ENCODE measurements at regions not wholly inside any gene's neighbourhood (a gene's known extent, or its start where the extent isn't known, plus 50 kb on each side); places are given as distances from the start of the nearest gene placed in this dataset.

GRCh38 chr2:190809876-190810525 lies 70.6 kb upstream of the GLS start:
- H3K36me3 Mint-ChIP-seq (ENCODE audit: low read depth): no peaks in the 10 kb centered on the region
- H3K4me3 Mint-ChIP-seq: no peak overlapping the region
- H3K4me1 Mint-ChIP-seq (ENCODE audit: low read depth): peaks cover 10% of the 10 kb centered on the region
- DNase-seq (ENCODE audit: low spot score): no peak
- no peaks in the 10 kb centered on the region for H3K27me3 Mint-ChIP-seq (ENCODE audit: low read depth)
- no peaks in the 10 kb centered on the region for H3K9me3 Mint-ChIP-seq
- H3K27ac Mint-ChIP-seq: no peak overlapping the region

- Mint-ChIP-seq H3K36me3 (ENCODE audit: low read depth) (no peaks in the 10 kb centered on the region), H3K27ac (no peak overlapping the region), H3K27me3 (ENCODE audit: low read depth) (no peaks in the 10 kb centered on the region), H3K4me3 (no peak overlapping the region), H3K4me1 (ENCODE audit: low read depth) (peaks cover 10% of the 10 kb centered on the region), H3K9me3 (peaks cover under 1% of the 10 kb centered on the region)
- DNase-seq (ENCODE audit: low spot score): no peak
Measured at GRCh38 chr2:190810981-190811587, 69.5 kb upstream of the GLS start.

GRCh38 chr2:190811811-190812210 lies 68.8 kb upstream of the GLS start:
- Mint-ChIP-seq H3K27ac (no peak overlapping the region), H3K27me3 (ENCODE audit: low read depth) (no peaks in the 10 kb centered on the region), H3K4me1 (ENCODE audit: low read depth) (peaks cover 10% of the 10 kb centered on the region), H3K36me3 (ENCODE audit: low read depth) (no peaks in the 10 kb centered on the region), H3K4me3 (no peak overlapping the region), H3K9me3 (peaks cover 6% of the 10 kb centered on the region)
- no peak for DNase-seq (ENCODE audit: low spot score)

- no peak overlapping the region for H3K4me3 Mint-ChIP-seq
- H3K27ac Mint-ChIP-seq: no peak overlapping the region
- peaks cover 6% of the 10 kb centered on the region for H3K4me1 Mint-ChIP-seq (ENCODE audit: low read depth)
- DNase-seq (ENCODE audit: low spot score): no peak
- no peaks in the 10 kb centered on the region for H3K27me3 Mint-ChIP-seq (ENCODE audit: low read depth)
- peaks cover 12% of the 10 kb centered on the region for H3K9me3 Mint-ChIP-seq
- no peaks in the 10 kb centered on the region for H3K36me3 Mint-ChIP-seq (ENCODE audit: low read depth)
Measured at GRCh38 chr2:190812506-190813294, 67.9 kb upstream of the GLS start.

- no peak for DNase-seq (ENCODE audit: low spot score)
- Mint-ChIP-seq H3K4me3 (no peak overlapping the region), H3K36me3 (ENCODE audit: low read depth) (no peaks in the 10 kb centered on the region), H3K4me1 (ENCODE audit: low read depth) (no peaks in the 10 kb centered on the region), H3K27me3 (ENCODE audit: low read depth) (no peaks in the 10 kb centered on the region), H3K27ac (no peak overlapping the region), H3K9me3 (peaks cover 12% of the 10 kb centered on the region)
Measured at GRCh38 chr2:190815226-190815625, 65.4 kb upstream of the GLS start.

- peaks cover 5% of the 10 kb centered on the region for H3K27me3 Mint-ChIP-seq (ENCODE audit: low read depth)
- no peak overlapping the region for H3K27ac Mint-ChIP-seq
- no peaks in the 10 kb centered on the region for H3K36me3 Mint-ChIP-seq (ENCODE audit: low read depth)
- no peaks in the 10 kb centered on the region for H3K4me1 Mint-ChIP-seq (ENCODE audit: low read depth)
- DNase-seq (ENCODE audit: low spot score): no peak
- H3K4me3 Mint-ChIP-seq: no peak overlapping the region
- H3K9me3 Mint-ChIP-seq: peaks cover 12% of the 10 kb centered on the region
Measured at GRCh38 chr2:190817082-190817481, 63.5 kb upstream of the GLS start.

GRCh38 chr2:190819840-190820301 lies 60.8 kb upstream of the GLS start:
- no peak for DNase-seq (ENCODE audit: low spot score)
- Mint-ChIP-seq H3K4me3 (no peak overlapping the region), H3K9me3 (peaks cover 12% of the 10 kb centered on the region), H3K36me3 (ENCODE audit: low read depth) (no peaks in the 10 kb centered on the region), H3K27me3 (ENCODE audit: low read depth) (peaks cover 5% of the 10 kb centered on the region), H3K4me1 (ENCODE audit: low read depth) (no peaks in the 10 kb centered on the region), H3K27ac (no peak overlapping the region)

- H3K4me1 Mint-ChIP-seq (ENCODE audit: low read depth): no peaks in the 10 kb centered on the region
- no peaks in the 10 kb centered on the region for H3K36me3 Mint-ChIP-seq (ENCODE audit: low read depth)
- peaks cover 12% of the 10 kb centered on the region for H3K9me3 Mint-ChIP-seq
- H3K27me3 Mint-ChIP-seq (ENCODE audit: low read depth): peaks cover 5% of the 10 kb centered on the region
- no peak overlapping the region for H3K4me3 Mint-ChIP-seq
- no peak overlapping the region for H3K27ac Mint-ChIP-seq
- no peak for DNase-seq (ENCODE audit: low spot score)
Measured at GRCh38 chr2:190820416-190820815, 60.2 kb upstream of the GLS start.

- no peak overlapping the region for H3K4me3 Mint-ChIP-seq
- no peaks in the 10 kb centered on the region for H3K4me1 Mint-ChIP-seq (ENCODE audit: low read depth)
- no peak for DNase-seq (ENCODE audit: low spot score)
- H3K27ac Mint-ChIP-seq: no peak overlapping the region
- no peaks in the 10 kb centered on the region for H3K36me3 Mint-ChIP-seq (ENCODE audit: low read depth)
- peaks cover 8% of the 10 kb centered on the region for H3K27me3 Mint-ChIP-seq (ENCODE audit: low read depth)
- peaks cover 5% of the 10 kb centered on the region for H3K9me3 Mint-ChIP-seq
Measured at GRCh38 chr2:190822043-190822442, 58.6 kb upstream of the GLS start.

GRCh38 chr2:190827720-190828119 lies 52.9 kb upstream of the GLS start:
- no peaks in the 10 kb centered on the region for H3K9me3 Mint-ChIP-seq
- no peak for DNase-seq (ENCODE audit: low spot score)
- H3K4me3 Mint-ChIP-seq: no peak overlapping the region
- H3K36me3 Mint-ChIP-seq (ENCODE audit: low read depth): no peaks in the 10 kb centered on the region
- H3K27ac Mint-ChIP-seq: no peak overlapping the region
- no peaks in the 10 kb centered on the region for H3K4me1 Mint-ChIP-seq (ENCODE audit: low read depth)
- peaks cover 6% of the 10 kb centered on the region for H3K27me3 Mint-ChIP-seq (ENCODE audit: low read depth)

- Mint-ChIP-seq H3K4me1 (ENCODE audit: low read depth) (no peaks in the 10 kb centered on the region), H3K27me3 (ENCODE audit: low read depth) (peaks cover 7% of the 10 kb centered on the region), H3K27ac (no peak overlapping the region), H3K4me3 (no peak overlapping the region), H3K36me3 (ENCODE audit: low read depth) (no peaks in the 10 kb centered on the region), H3K9me3 (no peaks in the 10 kb centered on the region)
- DNase-seq (ENCODE audit: low spot score): no peak
Measured at GRCh38 chr2:190829642-190830041, 51.0 kb upstream of the GLS start.

Measured in T-helper 2 cell treated with Interferon-gamma antibody and Interleukin-4, amounts not matched to agents 5 μg/mL and 100 μg/mL, for 36 hours (primary cell).